ENCODE measurements at regions not wholly inside any gene's neighbourhood (a gene's known extent, or its start where the extent isn't known, plus 50 kb on each side); places are given as distances from the start of the nearest gene placed in this dataset.

DNA sequence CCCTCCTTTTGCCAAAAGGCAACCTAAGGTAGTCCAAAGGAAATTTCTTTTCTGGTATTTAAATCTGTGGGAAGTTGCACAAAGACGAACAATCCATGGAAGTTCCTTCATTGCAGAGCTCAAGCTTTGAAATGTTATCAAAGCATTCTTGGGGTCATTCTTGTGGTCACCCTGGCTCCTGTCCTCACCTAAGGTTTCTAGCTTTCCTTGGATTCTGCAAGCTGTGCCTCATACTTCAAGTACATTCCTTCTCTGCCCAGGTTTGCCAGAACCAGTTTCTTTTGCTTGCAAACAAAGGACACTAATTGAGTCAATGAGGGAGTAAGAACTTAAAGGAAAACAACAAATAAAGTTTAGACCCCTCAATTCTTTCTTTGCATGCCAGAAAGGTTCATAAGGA, 329.8 kb upstream of the PDZRN3 start:
- no peak for DNase-seq (ENCODE audit: low spot score)

DNA sequence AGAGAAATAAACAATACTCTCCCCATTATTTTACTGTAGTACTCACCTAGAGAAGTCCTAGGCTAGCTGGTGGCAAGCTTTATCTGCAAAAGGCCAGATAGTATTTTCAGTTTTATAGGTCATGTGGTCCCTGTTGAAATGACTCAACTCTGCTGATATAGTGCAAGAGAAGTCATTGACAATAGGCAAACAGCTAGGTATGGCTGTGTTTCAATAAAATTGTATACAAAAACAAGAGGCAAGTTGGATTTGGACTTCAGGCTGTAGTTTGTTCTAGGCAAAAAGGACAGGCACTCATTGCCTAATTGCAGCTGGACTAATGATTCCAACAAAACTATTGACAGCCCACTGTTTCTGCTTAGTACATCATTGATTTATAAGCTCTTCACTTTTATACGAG, 328.0 kb upstream of the PDZRN3 start:
- no peak for DNase-seq (ENCODE audit: low spot score)

DNA sequence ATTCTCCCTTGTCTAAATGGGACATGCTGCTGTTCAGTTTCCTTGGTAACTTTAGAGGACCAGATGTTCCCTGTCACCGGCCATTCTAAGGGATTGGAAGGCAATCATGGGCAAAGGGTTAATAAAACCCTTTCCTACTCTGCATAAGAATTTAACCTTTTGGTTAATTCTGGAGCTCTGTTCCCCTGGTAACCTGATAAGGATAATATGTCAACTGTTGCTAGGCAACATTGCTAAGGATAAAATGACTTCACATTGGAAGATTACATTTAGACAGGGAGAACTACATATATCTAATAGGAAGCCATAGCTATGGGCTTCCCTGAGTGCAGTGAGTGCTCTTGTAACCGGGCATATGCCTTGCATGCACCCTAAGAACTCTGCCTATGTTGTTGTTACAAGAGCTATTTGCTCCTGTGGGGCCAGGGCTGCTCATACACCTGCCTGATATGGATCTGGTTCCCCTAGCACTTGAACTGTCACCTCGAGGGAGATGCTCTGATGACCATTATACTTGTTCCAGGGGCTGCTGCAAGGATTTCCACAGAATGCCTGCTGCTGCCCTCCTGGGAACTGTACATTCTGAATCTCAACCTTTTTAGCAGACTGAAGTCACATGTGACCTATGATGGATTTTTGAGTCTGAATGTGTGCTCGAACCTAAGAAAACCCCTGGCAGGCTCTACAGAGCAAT, 326.3 kb upstream of the PDZRN3 start:
- DNase-seq (ENCODE audit: low spot score), result peak; percentile 2

DNA sequence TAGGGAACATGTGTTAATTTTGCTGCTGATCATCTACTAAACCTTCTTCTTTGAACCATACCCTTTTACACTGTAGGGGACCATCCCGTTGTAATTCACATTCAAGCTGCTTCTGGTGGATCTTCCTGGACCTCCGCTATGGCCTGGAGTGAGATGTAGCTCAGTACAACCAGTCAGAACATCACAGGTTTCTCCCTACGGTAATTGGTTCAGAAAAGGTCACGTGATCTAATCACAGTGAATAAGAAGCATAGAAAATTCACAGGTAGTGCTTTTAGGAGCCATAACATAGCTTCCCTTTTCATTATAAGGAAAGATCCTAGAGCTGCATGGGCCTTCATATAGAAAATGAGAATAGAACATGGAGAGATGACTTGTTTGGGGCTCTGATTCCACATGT, 320.8 kb upstream of the PDZRN3 start:
- DNase-seq (ENCODE audit: low spot score), result no peak

- DNase-seq (ENCODE audit: low spot score), result no peak
Measured at GRCh38 chr3:73939985-73940384, 315.2 kb upstream of the PDZRN3 start.

DNA sequence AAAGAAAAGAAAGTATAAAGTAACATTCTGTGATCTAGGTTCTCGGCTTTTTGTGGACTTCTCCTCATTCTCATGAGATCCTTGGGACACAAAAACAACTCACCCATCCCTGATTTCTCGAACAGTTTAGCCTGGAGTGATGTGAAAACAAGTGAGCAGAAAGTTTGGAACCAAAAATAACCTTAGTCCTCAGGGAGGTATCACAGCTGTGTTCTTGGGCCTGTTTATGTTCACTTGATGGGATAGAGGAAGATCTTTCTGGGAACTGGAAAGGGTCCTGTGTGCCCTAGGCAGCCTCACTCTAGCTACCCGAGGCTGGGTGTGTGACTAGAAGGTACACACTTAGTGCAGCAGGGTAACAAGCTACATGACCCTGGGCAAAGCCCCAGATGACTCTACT, 308.8 kb upstream of the PDZRN3 start:
- DNase-seq (ENCODE audit: low spot score), result no peak

- no peak for DNase-seq (ENCODE audit: low spot score)
Measured at GRCh38 chr3:73927203-73927570, 302.4 kb upstream of the PDZRN3 start.

DNA sequence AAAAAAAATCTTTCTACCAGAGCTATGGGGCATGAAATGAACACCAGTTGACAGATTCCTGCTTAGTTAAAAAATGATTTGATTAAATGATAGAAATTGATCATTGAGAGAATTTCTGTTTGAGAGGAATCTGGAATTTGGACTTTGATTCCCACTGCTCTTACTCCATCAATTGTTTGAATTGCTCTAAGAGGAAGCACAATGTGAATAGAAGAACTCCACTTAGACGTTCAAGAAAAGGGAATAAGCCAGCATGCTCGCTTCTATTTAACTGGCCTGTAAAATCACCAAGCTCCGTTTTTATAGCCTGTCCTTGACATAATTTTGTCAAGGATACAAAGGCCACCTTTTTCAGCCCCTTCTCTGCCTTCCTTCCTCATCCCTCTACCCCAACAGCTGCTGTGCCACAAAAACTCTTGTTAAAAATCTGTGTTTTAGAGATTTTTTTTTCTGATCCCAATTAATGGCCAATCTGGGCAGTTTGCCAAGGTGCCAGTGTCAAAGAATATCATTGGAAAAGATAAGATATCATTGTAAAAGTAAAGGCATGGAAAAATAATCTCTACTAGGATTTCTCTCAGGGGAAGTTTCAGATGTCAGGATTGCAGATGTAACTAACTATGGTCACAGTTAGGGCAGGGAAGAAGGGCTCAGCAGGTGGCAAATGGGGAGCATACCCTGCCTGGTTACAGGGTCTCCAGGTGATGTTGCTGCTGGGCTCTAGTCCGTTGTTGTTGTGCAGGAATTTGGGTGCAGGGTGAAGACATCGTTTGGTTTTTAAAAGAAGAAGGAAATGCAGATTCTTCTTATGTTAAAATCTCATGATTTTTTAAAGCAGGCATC, 301.8 kb upstream of the PDZRN3 start:
- DNase-seq (ENCODE audit: low spot score), result no peak

GRCh38 chr3:73925011-73925410, 300.3 kb upstream of the PDZRN3 start:
- no peak for DNase-seq (ENCODE audit: low spot score)

DNA sequence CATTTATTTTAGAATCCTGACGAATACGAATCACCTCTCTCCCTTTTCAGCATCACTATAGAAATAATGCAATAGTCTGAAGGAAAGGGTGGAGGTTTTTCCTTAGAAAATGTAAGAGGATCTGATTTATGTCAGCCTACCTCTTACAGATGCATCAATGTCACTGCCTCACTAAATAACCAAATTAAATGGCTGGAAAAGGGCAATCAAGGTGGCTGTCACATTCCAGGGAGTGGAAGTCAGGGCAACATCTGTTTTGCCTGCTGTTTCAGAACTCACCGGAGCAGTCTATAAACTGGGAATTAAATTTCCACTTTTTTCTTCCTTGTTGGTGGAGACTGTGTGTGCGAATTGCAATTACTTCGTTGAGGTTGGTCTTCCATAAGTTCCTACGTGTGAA, 299.3 kb upstream of the PDZRN3 start:
- no peak for DNase-seq (ENCODE audit: low spot score)

DNA sequence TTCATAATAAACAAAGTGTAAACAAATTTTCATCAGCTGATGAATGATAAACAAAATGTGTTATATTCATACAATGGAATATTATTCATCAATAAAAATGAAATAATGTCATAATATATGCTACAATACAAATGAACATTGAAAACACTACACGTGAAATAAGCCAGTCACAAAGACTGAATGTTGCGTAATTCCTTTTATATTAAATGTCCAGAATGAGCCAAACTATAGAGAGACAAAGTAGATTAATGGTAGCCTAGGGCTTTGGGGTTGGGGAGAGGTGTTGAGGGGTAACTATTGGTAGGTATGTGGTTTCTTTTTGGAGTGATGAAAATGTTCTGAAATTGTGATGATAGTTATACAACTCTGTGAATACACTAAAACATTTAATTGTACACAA, 292.9 kb upstream of the PDZRN3 start:
- no peak for DNase-seq (ENCODE audit: low spot score)

- no peak for DNase-seq (ENCODE audit: low spot score)
Measured at GRCh38 chr3:73915886-73916285, 291.1 kb upstream of the PDZRN3 start.

GRCh38 chr3:73908218-73908617, 283.5 kb upstream of the PDZRN3 start:
- no peak for DNase-seq (ENCODE audit: low spot score)

DNA sequence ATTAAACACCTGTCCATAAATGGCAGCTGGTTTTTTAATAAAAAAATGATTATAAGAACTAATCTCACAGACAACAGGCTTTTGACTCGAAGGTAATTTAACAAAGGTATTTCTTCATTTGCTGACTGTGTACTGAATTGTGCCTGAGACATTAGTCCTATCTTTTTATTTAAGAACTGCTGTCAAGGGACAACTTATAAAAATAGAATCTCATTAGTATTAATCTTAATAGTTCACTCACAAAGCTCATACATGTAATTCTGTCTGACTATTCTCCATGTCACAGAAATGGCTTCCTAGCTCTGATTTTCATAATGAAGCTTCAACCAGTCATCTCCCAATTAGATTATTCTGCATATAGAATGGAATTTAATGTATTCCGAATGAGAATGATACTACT, 276.9 kb upstream of the PDZRN3 start:
- DNase-seq (ENCODE audit: low spot score), result no peak

DNA sequence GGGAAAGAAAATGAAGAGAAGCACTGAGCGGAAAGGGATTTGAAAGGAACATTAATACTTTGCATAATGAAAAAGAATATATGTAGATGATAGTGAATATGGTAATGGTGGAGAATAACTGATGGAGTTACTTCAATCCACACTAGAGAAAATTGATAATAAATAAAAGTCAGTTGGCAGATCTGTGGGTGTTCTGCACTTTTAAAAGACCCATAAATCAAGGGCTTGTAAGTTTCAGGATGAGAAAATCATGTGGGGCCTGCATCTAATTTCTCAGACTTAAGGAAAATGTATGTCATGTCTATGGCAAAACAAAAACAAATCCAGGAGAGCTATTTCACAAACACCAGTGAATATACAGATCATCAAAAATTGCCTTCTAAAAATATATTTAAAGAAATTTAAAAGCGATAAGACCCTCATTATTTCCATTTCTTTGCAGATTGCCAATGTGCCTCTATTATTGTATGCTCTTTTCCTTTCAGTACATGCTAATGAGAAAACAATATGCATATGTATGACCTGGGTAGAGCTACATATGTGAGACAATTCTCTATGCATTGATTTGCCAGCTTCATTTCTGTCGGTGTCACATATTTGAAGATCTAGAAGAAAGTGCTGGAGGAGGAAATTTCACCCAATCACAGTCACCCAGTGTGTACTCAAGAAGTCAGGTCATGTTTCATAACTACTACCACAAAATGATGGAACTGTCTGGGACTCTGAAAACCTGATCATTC, 269.9 kb upstream of the PDZRN3 start:
- DNase-seq (ENCODE audit: low spot score), result no peak

GRCh38 chr3:73893089-73893488, 268.3 kb upstream of the PDZRN3 start:
- DNase-seq (ENCODE audit: low spot score), result no peak

DNA sequence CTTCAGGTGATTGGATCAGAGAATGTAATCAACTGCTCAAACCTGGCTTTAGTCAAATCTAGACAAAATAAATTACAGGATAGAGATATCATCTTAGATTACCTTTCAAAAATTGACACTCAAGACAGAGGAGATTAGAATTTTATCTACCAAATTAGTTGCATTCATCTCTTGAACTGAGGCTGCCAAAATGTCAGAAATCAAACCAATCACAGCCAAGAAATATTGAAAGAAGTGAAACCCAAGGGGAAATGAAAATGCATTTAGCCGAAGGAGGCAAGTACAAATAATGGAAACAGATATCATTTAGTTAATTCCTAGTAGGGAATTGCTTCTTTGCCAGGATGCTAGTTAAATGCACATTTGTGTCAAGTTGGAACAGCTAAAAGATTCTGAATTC, 261.1 kb upstream of the PDZRN3 start:
- no peak for DNase-seq (ENCODE audit: low spot score)

DNA sequence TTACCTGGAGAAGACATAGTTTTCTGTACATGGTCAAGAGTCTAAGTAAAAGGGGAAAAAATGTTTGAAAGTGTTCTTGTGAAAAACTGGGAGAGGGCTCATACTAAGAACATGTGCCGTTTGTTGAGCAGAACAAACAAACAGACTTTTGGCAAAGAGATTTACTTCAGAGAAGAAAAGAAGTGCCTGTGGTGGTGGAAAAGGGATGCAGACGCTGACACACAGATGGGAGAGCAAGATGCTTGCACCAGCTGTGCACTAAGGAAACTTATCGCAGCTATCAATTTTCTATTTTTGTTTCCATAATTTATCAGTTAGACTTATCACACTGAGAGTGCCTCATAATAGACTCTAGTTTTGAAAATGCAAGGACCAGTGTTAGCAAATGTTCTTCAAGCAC, 259.6 kb upstream of the PDZRN3 start:
- peak; percentile 11 for DNase-seq (ENCODE audit: low spot score)

- DNase-seq (ENCODE audit: low spot score), result no peak
Measured at GRCh38 chr3:73883497-73883896, 258.8 kb upstream of the PDZRN3 start.

- no peak for DNase-seq (ENCODE audit: low spot score)
Measured at GRCh38 chr3:73874606-73875369, 250.0 kb upstream of the PDZRN3 start.

- DNase-seq (ENCODE audit: low spot score), result no peak
Measured at GRCh38 chr3:73874161-73874560, 249.4 kb upstream of the PDZRN3 start.

DNA sequence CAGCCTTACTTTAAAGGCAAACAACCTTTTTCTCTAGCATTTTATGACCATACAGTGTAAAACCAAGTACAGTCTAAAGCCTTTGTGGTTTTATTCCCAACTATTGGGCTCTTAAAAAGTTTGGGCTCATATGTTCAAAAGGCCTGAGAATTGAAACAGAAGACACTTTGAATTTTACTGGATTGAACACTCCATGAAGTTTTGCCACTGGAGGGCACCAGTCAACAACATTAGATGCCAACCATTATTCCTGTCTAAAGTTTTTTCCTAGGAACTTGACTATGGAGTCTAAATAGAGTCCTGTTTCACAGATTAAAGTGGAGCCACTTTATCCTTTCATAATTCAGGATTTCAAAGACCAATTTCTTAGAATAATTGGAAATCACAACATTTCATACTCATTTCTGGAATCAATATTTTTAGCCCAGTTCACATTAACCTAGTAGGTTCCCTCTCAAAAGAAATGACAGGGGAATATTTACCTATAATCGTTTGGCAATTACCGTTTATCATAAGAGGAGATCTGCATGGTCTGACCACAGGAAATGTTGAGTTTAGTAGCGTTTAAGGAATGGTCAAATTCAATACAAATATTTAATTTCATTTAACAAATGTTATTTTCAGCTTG, 244.1 kb upstream of the PDZRN3 start:
- DNase-seq (ENCODE audit: low spot score), result peak; percentile 67

All from Ammon's horn (tissue), 1 donor.